22Rv1 (cell line): ENCODE measurements at regions not wholly inside any gene's neighbourhood (a gene's known extent, or its start where the extent isn't known, plus 50 kb on each side); places are given as distances from the start of the nearest gene placed in this dataset.

Experiments used
- CTCF ChIP-seq: fragments of 450-650 bp; IDR thresholded peaks from 2 replicates; pipeline ENCODE4 v1.5.1; 2017; ENCODE audit warnings: mild to moderate bottlenecking
- ZFX ChIP-seq: fragments of 450-650 bp; IDR thresholded peaks from 2 replicates; pipeline ENCODE4 v1.6.1; 2017; ENCODE audit warnings: antibody characterized with exemption, borderline replicate concordance

- TF ChIP-seq CTCF = no peak
- no peak for TF ChIP-seq ZFX
Observed at GRCh38 chr2:207417301-207417718, 112.5 kb upstream of the CREB1 start.
